Tibial nerve (tissue), 4 donors: ENCODE measurements at regions not wholly inside any gene's neighbourhood (a gene's known extent, or its start where the extent isn't known, plus 50 kb on each side); places are given as distances from the start of the nearest gene placed in this dataset.

Experiments
- EP300 ChIP-seq, 2 donors: sonication (generic); formaldehyde crosslinking; IDR thresholded peaks; one replicate each; pipeline ENCODE4 v1.6.1; 2017; ENCODE audit warnings: antibody characterized with exemption in 2 of 2, mild to moderate bottlenecking in 1 of 2
- TF ChIP-seq, protein P1 (sequence below), 5 experiments: fragments of 200-600 bp in 3 of 5; fragments of 450-650 bp in 2 of 5; sonication (generic) in 3 of 5; IDR thresholded peaks; one replicate each; pipeline ENCODE4 v1.5.1; 2016 to 2019; ENCODE audit warnings: antibody characterized with exemption in 5 of 5, mild to moderate bottlenecking in 3 of 5, moderate library complexity in 2 of 5

DNA sequence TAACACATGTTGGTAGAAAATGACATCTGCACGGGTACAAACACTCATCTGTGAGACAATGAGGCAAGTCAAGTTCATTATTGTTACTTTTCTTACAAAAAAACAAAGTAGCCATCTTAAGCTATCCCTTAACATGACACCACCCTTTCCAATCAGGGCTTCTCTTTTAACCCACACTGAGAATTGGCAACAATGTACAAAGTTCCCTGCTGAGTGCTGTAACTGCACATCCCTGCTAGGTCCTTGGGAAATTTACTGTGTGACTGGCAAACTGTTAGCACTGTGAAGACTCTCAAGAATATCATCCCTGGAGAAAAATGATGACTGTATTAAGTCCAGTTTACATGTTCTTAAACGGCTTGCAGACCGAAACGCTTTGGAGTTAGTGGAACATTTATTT is 185.8 kb upstream of the PLD5 start:
- TF ChIP-seq EP300 (IDR thresholded peaks at IDR 0.05): no peak
- TF ChIP-seq, protein P1, sequence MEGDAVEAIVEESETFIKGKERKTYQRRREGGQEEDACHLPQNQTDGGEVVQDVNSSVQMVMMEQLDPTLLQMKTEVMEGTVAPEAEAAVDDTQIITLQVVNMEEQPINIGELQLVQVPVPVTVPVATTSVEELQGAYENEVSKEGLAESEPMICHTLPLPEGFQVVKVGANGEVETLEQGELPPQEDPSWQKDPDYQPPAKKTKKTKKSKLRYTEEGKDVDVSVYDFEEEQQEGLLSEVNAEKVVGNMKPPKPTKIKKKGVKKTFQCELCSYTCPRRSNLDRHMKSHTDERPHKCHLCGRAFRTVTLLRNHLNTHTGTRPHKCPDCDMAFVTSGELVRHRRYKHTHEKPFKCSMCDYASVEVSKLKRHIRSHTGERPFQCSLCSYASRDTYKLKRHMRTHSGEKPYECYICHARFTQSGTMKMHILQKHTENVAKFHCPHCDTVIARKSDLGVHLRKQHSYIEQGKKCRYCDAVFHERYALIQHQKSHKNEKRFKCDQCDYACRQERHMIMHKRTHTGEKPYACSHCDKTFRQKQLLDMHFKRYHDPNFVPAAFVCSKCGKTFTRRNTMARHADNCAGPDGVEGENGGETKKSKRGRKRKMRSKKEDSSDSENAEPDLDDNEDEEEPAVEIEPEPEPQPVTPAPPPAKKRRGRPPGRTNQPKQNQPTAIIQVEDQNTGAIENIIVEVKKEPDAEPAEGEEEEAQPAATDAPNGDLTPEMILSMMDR (IDR thresholded peaks at IDR 0.05): no peak
